ENCODE measurements at regions not wholly inside any gene's neighbourhood (a gene's known extent, or its start where the extent isn't known, plus 50 kb on each side); places are given as distances from the start of the nearest gene placed in this dataset.
"Not testable (repeated sequence)": the region's sequence is repeated elsewhere in the genome, so short reads cannot be mapped to it uniquely, and the experiment has no call there.

- TF ChIP-seq ZFX (IDR thresholded peaks at IDR 0.05; ENCODE audit: borderline replicate concordance) = no peak
- TF ChIP-seq CTCF (IDR thresholded peaks at IDR 0.05) = no peak
- no peak overlapping the region for H3K27ac ChIP-seq
Measured at GRCh38 chr1:96521010-96521409, 200.6 kb upstream of the PTBP2 start.

GRCh38 chr1:96521994-96522760 is 199.4 kb upstream of the PTBP2 start:
- H3K27ac ChIP-seq = no peak overlapping the region
- TF ChIP-seq ZFX (IDR thresholded peaks at IDR 0.05; ENCODE audit: borderline replicate concordance) (no peak), CTCF (IDR thresholded peaks at IDR 0.05) (no peak)

- H3K27ac ChIP-seq = no peak overlapping the region
- TF ChIP-seq CTCF (IDR thresholded peaks at IDR 0.05) (no peak), ZFX (IDR thresholded peaks at IDR 0.05; ENCODE audit: borderline replicate concordance) (no peak)
Measured at GRCh38 chr1:96522927-96523326, 198.7 kb upstream of the PTBP2 start.

- TF ChIP-seq CTCF (IDR thresholded peaks at IDR 0.05) = no peak; the same call in 1 of the 2 replicates
- no peak for TF ChIP-seq ZFX (IDR thresholded peaks at IDR 0.05; ENCODE audit: borderline replicate concordance)
- no peak overlapping the region for H3K27ac ChIP-seq
Measured at GRCh38 chr1:96524100-96524499, 197.5 kb upstream of the PTBP2 start.

- H3K27ac ChIP-seq = no peak overlapping the region
- no peak for TF ChIP-seq ZFX (IDR thresholded peaks at IDR 0.05; ENCODE audit: borderline replicate concordance)
Measured at GRCh38 chr1:96525657-96526557, 195.7 kb upstream of the PTBP2 start.

GRCh38 chr1:96528672-96529071 is 192.9 kb upstream of the PTBP2 start:
- not testable (repeated sequence) for H3K27ac ChIP-seq

- TF ChIP-seq CTCF (IDR thresholded peaks at IDR 0.05) (no peak), ZFX (IDR thresholded peaks at IDR 0.05; ENCODE audit: borderline replicate concordance) (no peak)
- no peak overlapping the region for H3K27ac ChIP-seq
Measured at GRCh38 chr1:96533820-96534219, 187.8 kb upstream of the PTBP2 start.

GRCh38 chr1:96536581-96536980 is 185.0 kb upstream of the PTBP2 start:
- no peak for TF ChIP-seq CTCF (IDR thresholded peaks at IDR 0.05)
- TF ChIP-seq ZFX (IDR thresholded peaks at IDR 0.05; ENCODE audit: borderline replicate concordance) = no peak
- no peak overlapping the region for H3K27ac ChIP-seq
